ENCODE measurements at regions not wholly inside any gene's neighbourhood (a gene's known extent, or its start where the extent isn't known, plus 50 kb on each side); places are given as distances from the start of the nearest gene placed in this dataset.

GRCh38 chr4:129783596-129783995, 687.6 kb downstream of the C4orf33 start:
- no peaks in the 10 kb centered on the region for H3K4me1 ChIP-seq (ENCODE audit: control insufficient read depth, insufficient read depth, low read length)
- no peak overlapping the region for H3K27ac ChIP-seq (ENCODE audit: extremely low read depth, low read depth, low read length)
- H3K9me3 ChIP-seq (ENCODE audit: control insufficient read depth, insufficient read depth, low read depth, low read length): no peaks in the 10 kb centered on the region
- TF ChIP-seq SETDB1 (IDR thresholded peaks at IDR 0.05; ENCODE audit: insufficient read length, low read length): no peak
- no peak for TF ChIP-seq OVOL3 (tag by site-specific recombination; IDR thresholded peaks at IDR 0.05)
- TF ChIP-seq ZNF623 (tag by site-specific recombination; IDR thresholded peaks at IDR 0.05): no peak
- TF ChIP-seq ZNF324 (tag by site-specific recombination; IDR thresholded peaks at IDR 0.05): no peak
- TF ChIP-seq ZNF488 (tag by site-specific recombination; IDR thresholded peaks at IDR 0.05): no peak
- no peak for TF ChIP-seq ZNF16 (tag by site-specific recombination; IDR thresholded peaks at IDR 0.05; ENCODE audit: low read depth)
- TF ChIP-seq BCL11B (tag by site-specific recombination; IDR thresholded peaks at IDR 0.05; ENCODE audit: low read depth): no peak
- no peak for TF ChIP-seq TCF7L2 (IDR thresholded peaks at IDR 0.05; ENCODE audit: borderline replicate concordance, low read depth, low read length)
- no peak for TF ChIP-seq INSM2 (tag by site-specific recombination; IDR thresholded peaks at IDR 0.05)
- TF ChIP-seq ZNF311 (tag by site-specific recombination; IDR thresholded peaks at IDR 0.05; ENCODE audit: borderline replicate concordance): no peak
- TF ChIP-seq GLIS1 (tag by site-specific recombination; IDR thresholded peaks at IDR 0.05): no peak
- ChIA-PET CTCF (no interaction called here), POLR2A (no interaction called here)
- no peak overlapping the region for H3K4me3 ChIP-seq (ENCODE audit: low read depth, low read length)
- no peaks in the 10 kb centered on the region for H3K36me3 ChIP-seq (ENCODE audit: control insufficient read depth in 2 of 2, insufficient read depth in 1 of 2, low read length in 2 of 2)

- Histone ChIP-seq H3K9me3 (ENCODE audit: control insufficient read depth, insufficient read depth, low read depth, low read length) (no peaks in the 10 kb centered on the region), H3K27ac (ENCODE audit: extremely low read depth, low read depth, low read length) (no peak overlapping the region), H3K4me3 (ENCODE audit: low read depth, low read length) (no peak overlapping the region), H3K4me1 (ENCODE audit: control insufficient read depth, insufficient read depth, low read length) (no peaks in the 10 kb centered on the region), H3K36me3 (ENCODE audit: control insufficient read depth in 2 of 2, insufficient read depth in 1 of 2, low read length in 2 of 2) (no peaks in the 10 kb centered on the region)
- TF ChIP-seq ZFP3 (tag by site-specific recombination; IDR thresholded peaks at IDR 0.05; ENCODE audit: low read depth) (no peak), ZNF16 (tag by site-specific recombination; IDR thresholded peaks at IDR 0.05; ENCODE audit: low read depth) (no peak), ZBTB1 (tag by site-specific recombination; IDR thresholded peaks at IDR 0.05) (no peak), ZNF274 (IDR thresholded peaks at IDR 0.05; ENCODE audit: low read length) (no peak), ZNF274 (tag by site-specific recombination; IDR thresholded peaks at IDR 0.05; ENCODE audit: borderline replicate concordance) (no peak), ZBTB26 (tag by site-specific recombination; optimal IDR thresholded peaks at IDR 0.05) (no peak), ZNF350 (tag by site-specific recombination; IDR thresholded peaks at IDR 0.05) (no peak), ZBTB48 (tag by site-specific recombination; IDR thresholded peaks at IDR 0.05) (no peak), ZNF776 (tag by site-specific recombination; IDR thresholded peaks at IDR 0.05; ENCODE audit: borderline replicate concordance) (no peak), ZNF530 (tag by site-specific recombination; IDR thresholded peaks at IDR 0.05; ENCODE audit: low read depth) (no peak), ZNF747 (tag by site-specific recombination; IDR thresholded peaks at IDR 0.05) (no peak)
- POLR2A ChIA-PET: no interaction called here
- CTCF ChIA-PET: no interaction called here
Observed at GRCh38 chr4:129788486-129788885, 692.5 kb downstream of the C4orf33 start.

All from HEK293 (cell line).